PFSK-1 (cell line): ENCODE measurements at regions not wholly inside any gene's neighbourhood (a gene's known extent, or its start where the extent isn't known, plus 50 kb on each side); places are given as distances from the start of the nearest gene placed in this dataset.

Source experiments
- FOXP2 ChIP-seq: optimal IDR thresholded peaks from 2 replicates; pipeline ENCODE3; 2011; ENCODE audit warnings: borderline replicate concordance, control low read depth, inconsistent platforms; ENCODE audit not compliant: insufficient read depth; ENCODE audit errors: extremely low read length, extremely low read depth
- POLR2AphosphoS5 ChIP-seq: IDR thresholded peaks from 2 replicates; pipeline ENCODE4 v1.6.1; 2012; ENCODE audit warnings: low read depth, mild to moderate bottlenecking, control low read depth, low read length, moderate library complexity
- REST ChIP-seq, 2 experiments: IDR thresholded peaks; 2 replicates each; pipeline versions ENCODE4 v1.6.1 to v1.8.0; 2011 to 2012; ENCODE audit warnings: low read depth in 2 of 2, low read length in 2 of 2, control low read depth in 1 of 2, inconsistent platforms in 1 of 2, mild to moderate bottlenecking in 1 of 2, moderate library complexity in 1 of 2; ENCODE audit not compliant: insufficient read depth in 1 of 2
- SIN3A ChIP-seq: IDR thresholded peaks from 2 replicates; pipeline ENCODE4 v1.6.1; 2012; ENCODE audit warnings: mild to moderate bottlenecking, low read length, moderate library complexity, borderline replicate concordance; ENCODE audit not compliant: insufficient read depth
- TAF1 ChIP-seq: IDR thresholded peaks from 2 replicates; pipeline ENCODE4 v1.6.1; 2012; ENCODE audit warnings: low read length, control low read depth, borderline replicate concordance; ENCODE audit not compliant: insufficient read depth

- TF ChIP-seq POLR2AphosphoS5, result no peak
- TF ChIP-seq FOXP2, result no peak
- no peak for TF ChIP-seq REST (IDR thresholded peaks at IDR 0.05; ENCODE audit: insufficient read depth in 1 of 2, low read depth in 2 of 2, low read length in 2 of 2)
- TF ChIP-seq TAF1, result no peak
- no peak for TF ChIP-seq SIN3A
Measured at GRCh38 chr2:150136401-150136800, 351.1 kb downstream of the RND3 start.

- no peak for TF ChIP-seq FOXP2
- TF ChIP-seq REST (IDR thresholded peaks at IDR 0.05; ENCODE audit: insufficient read depth in 1 of 2, low read depth in 2 of 2, low read length in 2 of 2), result no peak
- no peak for TF ChIP-seq SIN3A
- TF ChIP-seq TAF1, result no peak
- TF ChIP-seq POLR2AphosphoS5, result no peak
Measured at GRCh38 chr2:150135223-150135883, 352.1 kb downstream of the RND3 start.

- TF ChIP-seq TAF1, result no peak
- TF ChIP-seq FOXP2, result no peak
- TF ChIP-seq SIN3A, result no peak
- no peak for TF ChIP-seq REST (IDR thresholded peaks at IDR 0.05; ENCODE audit: insufficient read depth in 1 of 2, low read depth in 2 of 2, low read length in 2 of 2)
- TF ChIP-seq POLR2AphosphoS5, result no peak
Measured at GRCh38 chr2:150134223-150134857, 353.1 kb downstream of the RND3 start.

GRCh38 chr2:150133623-150134022 lies 353.8 kb downstream of the RND3 start:
- no peak for TF ChIP-seq FOXP2
- TF ChIP-seq REST (IDR thresholded peaks at IDR 0.05; ENCODE audit: insufficient read depth in 1 of 2, low read depth in 2 of 2, low read length in 2 of 2), result no peak
- no peak for TF ChIP-seq SIN3A
- no peak for TF ChIP-seq POLR2AphosphoS5
- no peak for TF ChIP-seq TAF1
